ENCODE measurements at regions not wholly inside any gene's neighbourhood (a gene's known extent, or its start where the extent isn't known, plus 50 kb on each side); places are given as distances from the start of the nearest gene placed in this dataset.
"Not testable (repeated sequence)": the region's sequence is repeated elsewhere in the genome, so short reads cannot be mapped to it uniquely, and the experiment has no call there.

- no peak for DNase-seq
Measured at GRCh38 chr7:16130111-16131110, 290.9 kb downstream of the CRPPA start.

- DNase-seq, result no peak
Measured at GRCh38 chr7:16129431-16130110, 291.8 kb downstream of the CRPPA start.

GRCh38 chr7:16123117-16123770 lies 298.1 kb downstream of the CRPPA start:
- DNase-seq, result no peak

GRCh38 chr7:16121876-16122390 lies 299.4 kb downstream of the CRPPA start:
- DNase-seq, result no peak

- no peak for DNase-seq
Measured at GRCh38 chr7:16115374-16115773, 306.0 kb downstream of the CRPPA start.

GRCh38 chr7:16114633-16115032 lies 306.7 kb downstream of the CRPPA start:
- DNase-seq, result peak; percentile 30

- DNase-seq, result no peak
Measured at GRCh38 chr7:16114071-16114470, 307.3 kb downstream of the CRPPA start.

GRCh38 chr7:16113058-16113457 lies 308.3 kb downstream of the CRPPA start:
- no peak for DNase-seq

GRCh38 chr7:16106869-16107268 lies 314.5 kb downstream of the CRPPA start:
- no peak for DNase-seq

- DNase-seq, result no peak
Measured at GRCh38 chr7:16106300-16106699, 315.0 kb downstream of the CRPPA start.

- DNase-seq, result no peak
Measured at GRCh38 chr7:16099302-16099849, 322.0 kb downstream of the CRPPA start.

- peak; percentile 14 for DNase-seq
Measured at GRCh38 chr7:16098585-16099179, 322.7 kb downstream of the CRPPA start.

- DNase-seq, result no peak
Measured at GRCh38 chr7:16098058-16098457, 323.3 kb downstream of the CRPPA start.

GRCh38 chr7:16095171-16095950 lies 326.0 kb downstream of the CRPPA start:
- DNase-seq, result no peak

GRCh38 chr7:16094651-16095050 lies 326.7 kb downstream of the CRPPA start:
- no peak for DNase-seq

- no peak for DNase-seq
Measured at GRCh38 chr7:16092711-16093110, 328.6 kb downstream of the CRPPA start.

- DNase-seq, result no peak
Measured at GRCh38 chr7:16091701-16092310, 329.5 kb downstream of the CRPPA start.

- no peak for DNase-seq
Measured at GRCh38 chr7:16089801-16090200, 331.5 kb downstream of the CRPPA start.

GRCh38 chr7:16089191-16089590 lies 332.1 kb downstream of the CRPPA start:
- DNase-seq, result no peak

GRCh38 chr7:16086743-16087142 lies 334.6 kb downstream of the CRPPA start:
- DNase-seq, result no peak

GRCh38 chr7:16085780-16086179 lies 335.6 kb downstream of the CRPPA start:
- not testable (repeated sequence) for DNase-seq
